ENCODE measurements at regions not wholly inside any gene's neighbourhood (a gene's known extent, or its start where the extent isn't known, plus 50 kb on each side); places are given as distances from the start of the nearest gene placed in this dataset.

DNA sequence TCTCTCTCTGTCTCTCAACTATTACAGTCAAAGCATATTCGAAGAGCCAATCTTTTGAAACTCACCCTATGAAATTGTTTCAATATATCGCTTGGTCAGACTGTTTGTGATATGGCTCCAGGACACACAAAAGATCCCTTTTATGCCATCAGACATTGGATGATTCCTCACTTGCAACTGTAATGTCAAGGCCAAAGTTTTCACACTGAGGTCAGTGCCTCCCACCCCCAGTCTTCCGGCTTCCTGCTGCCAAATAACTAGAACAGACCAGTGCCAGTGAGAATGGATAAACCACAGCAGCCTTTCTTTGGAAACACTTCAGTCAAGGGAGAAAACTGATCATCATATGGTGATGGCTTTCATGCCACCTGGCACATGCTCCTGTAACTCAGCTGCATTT, 321.9 kb upstream of the ZFHX3 start:
- 36% methylated on average over 3 of the region's 3 CpGs for WGBS (ENCODE audit: low lambda C conversion rate)
- H3F3A ChIP-seq (replicated peaks; ENCODE audit: insufficient read depth), result no peaks in the 10 kb centered on the region
- H3K9me2 ChIP-seq, result no peaks in the 10 kb centered on the region
- no peak overlapping the region for H3K27ac ChIP-seq (ENCODE audit: low read depth in 2 of 2, low read length in 1 of 2)
- no peaks in the 10 kb centered on the region for H3K27me3 ChIP-seq (ENCODE audit: insufficient read depth)
- CTCF ChIA-PET, result no interaction called here
- no peak for DNase-seq
- TF ChIP-seq, protein P1, sequence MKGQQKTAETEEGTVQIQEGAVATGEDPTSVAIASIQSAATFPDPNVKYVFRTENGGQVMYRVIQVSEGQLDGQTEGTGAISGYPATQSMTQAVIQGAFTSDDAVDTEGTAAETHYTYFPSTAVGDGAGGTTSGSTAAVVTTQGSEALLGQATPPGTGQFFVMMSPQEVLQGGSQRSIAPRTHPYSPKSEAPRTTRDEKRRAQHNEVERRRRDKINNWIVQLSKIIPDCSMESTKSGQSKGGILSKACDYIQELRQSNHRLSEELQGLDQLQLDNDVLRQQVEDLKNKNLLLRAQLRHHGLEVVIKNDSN (IDR thresholded peaks at IDR 0.05; ENCODE audit: borderline replicate concordance, low read depth), result no peak
- TF ChIP-seq FOXJ3 (CRISPR knock-in tag; IDR thresholded peaks at IDR 0.05), result no peak
- TF ChIP-seq GATA2 (CRISPR knock-in tag; IDR thresholded peaks at IDR 0.05), result no peak
- TF ChIP-seq NRF1 (IDR thresholded peaks at IDR 0.05; ENCODE audit: low read depth, low read length), result no peak
- no peak for TF ChIP-seq EP300 (IDR thresholded peaks at IDR 0.05; ENCODE audit: borderline replicate concordance in 1 of 2, low read depth in 1 of 2, low read length in 1 of 2)
- no peak for TF ChIP-seq ELF1 (IDR thresholded peaks at IDR 0.05)
- TF ChIP-seq POLR2AphosphoS5 (IDR thresholded peaks at IDR 0.05; ENCODE audit: low read depth, low read length), result no peak
- no peak for TF ChIP-seq FOSL2 (IDR thresholded peaks at IDR 0.05; ENCODE audit: borderline replicate concordance, low read depth)
- no peak for TF ChIP-seq RXRA (IDR thresholded peaks at IDR 0.05; ENCODE audit: borderline replicate concordance, low read depth)
- no peak for TF ChIP-seq TEAD4 (IDR thresholded peaks at IDR 0.05; ENCODE audit: borderline replicate concordance, insufficient read depth)
- TF ChIP-seq, protein P2, sequence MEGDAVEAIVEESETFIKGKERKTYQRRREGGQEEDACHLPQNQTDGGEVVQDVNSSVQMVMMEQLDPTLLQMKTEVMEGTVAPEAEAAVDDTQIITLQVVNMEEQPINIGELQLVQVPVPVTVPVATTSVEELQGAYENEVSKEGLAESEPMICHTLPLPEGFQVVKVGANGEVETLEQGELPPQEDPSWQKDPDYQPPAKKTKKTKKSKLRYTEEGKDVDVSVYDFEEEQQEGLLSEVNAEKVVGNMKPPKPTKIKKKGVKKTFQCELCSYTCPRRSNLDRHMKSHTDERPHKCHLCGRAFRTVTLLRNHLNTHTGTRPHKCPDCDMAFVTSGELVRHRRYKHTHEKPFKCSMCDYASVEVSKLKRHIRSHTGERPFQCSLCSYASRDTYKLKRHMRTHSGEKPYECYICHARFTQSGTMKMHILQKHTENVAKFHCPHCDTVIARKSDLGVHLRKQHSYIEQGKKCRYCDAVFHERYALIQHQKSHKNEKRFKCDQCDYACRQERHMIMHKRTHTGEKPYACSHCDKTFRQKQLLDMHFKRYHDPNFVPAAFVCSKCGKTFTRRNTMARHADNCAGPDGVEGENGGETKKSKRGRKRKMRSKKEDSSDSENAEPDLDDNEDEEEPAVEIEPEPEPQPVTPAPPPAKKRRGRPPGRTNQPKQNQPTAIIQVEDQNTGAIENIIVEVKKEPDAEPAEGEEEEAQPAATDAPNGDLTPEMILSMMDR (IDR thresholded peaks at IDR 0.05), result no peak
- TF ChIP-seq TCF12 (IDR thresholded peaks at IDR 0.05), result no peak
- TF ChIP-seq JUND (IDR thresholded peaks at IDR 0.05), result no peak
- no peak overlapping the region for H3K4me3 ChIP-seq (ENCODE audit: low read depth in 2 of 2, low read length in 1 of 2)
- H3K79me2 ChIP-seq (ENCODE audit: insufficient read depth), result no peaks in the 10 kb centered on the region
- H3K9me3 ChIP-seq, result no peaks in the 10 kb centered on the region
- peaks cover 0 to 8% of the 10 kb centered on the region in 2 experiments; a peak in 2 of 4 replicates for H3K4me1 ChIP-seq (ENCODE audit: control insufficient read depth in 1 of 2, insufficient read depth in 2 of 2, low read depth in 1 of 2, low read length in 1 of 2)
- H3K9ac ChIP-seq, result no peak overlapping the region
- no peak overlapping the region for H2AFZ ChIP-seq (ENCODE audit: low read depth)
- no peaks in the 10 kb centered on the region for H4K20me1 ChIP-seq (ENCODE audit: insufficient read depth)
- POLR2A ChIA-PET, result no interaction called here
- H3K36me3 ChIP-seq (replicated peaks in 1 of 2; ENCODE audit: control insufficient read depth in 1 of 2, insufficient read depth in 2 of 2, low read length in 1 of 2), result no peaks in the 10 kb centered on the region
- H3K4me2 ChIP-seq, result no peak overlapping the region

DNA sequence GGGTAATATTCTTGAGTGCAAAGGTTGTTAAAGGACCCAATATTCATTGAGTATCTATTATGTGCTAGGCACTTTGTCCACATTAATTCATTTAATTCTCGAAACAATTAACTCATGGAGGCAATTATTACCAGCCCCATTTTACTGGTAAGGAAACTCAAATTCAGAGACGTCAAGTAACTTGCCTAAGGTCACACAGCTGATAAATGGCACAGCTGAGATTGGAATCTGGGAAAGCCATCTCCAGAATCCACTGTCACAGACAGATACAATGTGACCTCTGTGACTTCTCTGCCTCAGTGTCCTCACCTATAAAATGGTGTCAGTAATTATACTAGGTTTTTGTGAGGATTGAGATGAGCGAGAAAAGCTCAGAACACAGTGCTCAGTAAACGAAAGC, 320.8 kb upstream of the ZFHX3 start:
- POLR2A ChIA-PET, result no interaction called here
- no peaks in the 10 kb centered on the region for H3K9me3 ChIP-seq
- H3K27ac ChIP-seq (ENCODE audit: low read depth in 2 of 2, low read length in 1 of 2), result no peak overlapping the region
- no peaks in the 10 kb centered on the region for H4K20me1 ChIP-seq (ENCODE audit: insufficient read depth)
- DNase-seq, result no peak
- no peaks in the 10 kb centered on the region for H3K9me2 ChIP-seq
- TF ChIP-seq FOSL2 (IDR thresholded peaks at IDR 0.05; ENCODE audit: borderline replicate concordance, low read depth), result no peak
- TF ChIP-seq TEAD4 (IDR thresholded peaks at IDR 0.05; ENCODE audit: borderline replicate concordance, insufficient read depth), result no peak
- TF ChIP-seq, protein P3, sequence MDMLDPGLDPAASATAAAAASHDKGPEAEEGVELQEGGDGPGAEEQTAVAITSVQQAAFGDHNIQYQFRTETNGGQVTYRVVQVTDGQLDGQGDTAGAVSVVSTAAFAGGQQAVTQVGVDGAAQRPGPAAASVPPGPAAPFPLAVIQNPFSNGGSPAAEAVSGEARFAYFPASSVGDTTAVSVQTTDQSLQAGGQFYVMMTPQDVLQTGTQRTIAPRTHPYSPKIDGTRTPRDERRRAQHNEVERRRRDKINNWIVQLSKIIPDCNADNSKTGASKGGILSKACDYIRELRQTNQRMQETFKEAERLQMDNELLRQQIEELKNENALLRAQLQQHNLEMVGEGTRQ (IDR thresholded peaks at IDR 0.05; ENCODE audit: borderline replicate concordance, low read depth, low read length), result no peak
- TF ChIP-seq MXI1 (IDR thresholded peaks at IDR 0.05; ENCODE audit: low read depth, low read length), result no peak
- TF ChIP-seq GABPA (IDR thresholded peaks at IDR 0.05; ENCODE audit: low read depth), result no peak
- no peak for TF ChIP-seq RXRA (IDR thresholded peaks at IDR 0.05; ENCODE audit: borderline replicate concordance, low read depth)
- TF ChIP-seq, protein P4, sequence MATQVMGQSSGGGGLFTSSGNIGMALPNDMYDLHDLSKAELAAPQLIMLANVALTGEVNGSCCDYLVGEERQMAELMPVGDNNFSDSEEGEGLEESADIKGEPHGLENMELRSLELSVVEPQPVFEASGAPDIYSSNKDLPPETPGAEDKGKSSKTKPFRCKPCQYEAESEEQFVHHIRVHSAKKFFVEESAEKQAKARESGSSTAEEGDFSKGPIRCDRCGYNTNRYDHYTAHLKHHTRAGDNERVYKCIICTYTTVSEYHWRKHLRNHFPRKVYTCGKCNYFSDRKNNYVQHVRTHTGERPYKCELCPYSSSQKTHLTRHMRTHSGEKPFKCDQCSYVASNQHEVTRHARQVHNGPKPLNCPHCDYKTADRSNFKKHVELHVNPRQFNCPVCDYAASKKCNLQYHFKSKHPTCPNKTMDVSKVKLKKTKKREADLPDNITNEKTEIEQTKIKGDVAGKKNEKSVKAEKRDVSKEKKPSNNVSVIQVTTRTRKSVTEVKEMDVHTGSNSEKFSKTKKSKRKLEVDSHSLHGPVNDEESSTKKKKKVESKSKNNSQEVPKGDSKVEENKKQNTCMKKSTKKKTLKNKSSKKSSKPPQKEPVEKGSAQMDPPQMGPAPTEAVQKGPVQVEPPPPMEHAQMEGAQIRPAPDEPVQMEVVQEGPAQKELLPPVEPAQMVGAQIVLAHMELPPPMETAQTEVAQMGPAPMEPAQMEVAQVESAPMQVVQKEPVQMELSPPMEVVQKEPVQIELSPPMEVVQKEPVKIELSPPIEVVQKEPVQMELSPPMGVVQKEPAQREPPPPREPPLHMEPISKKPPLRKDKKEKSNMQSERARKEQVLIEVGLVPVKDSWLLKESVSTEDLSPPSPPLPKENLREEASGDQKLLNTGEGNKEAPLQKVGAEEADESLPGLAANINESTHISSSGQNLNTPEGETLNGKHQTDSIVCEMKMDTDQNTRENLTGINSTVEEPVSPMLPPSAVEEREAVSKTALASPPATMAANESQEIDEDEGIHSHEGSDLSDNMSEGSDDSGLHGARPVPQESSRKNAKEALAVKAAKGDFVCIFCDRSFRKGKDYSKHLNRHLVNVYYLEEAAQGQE (IDR thresholded peaks at IDR 0.05; ENCODE audit: low read depth, low read length), result no peak
- no peak for TF ChIP-seq CHD2 (IDR thresholded peaks at IDR 0.05; ENCODE audit: low read length, partially characterized antibody)
- no peak for TF ChIP-seq FOXM1 (IDR thresholded peaks at IDR 0.05; ENCODE audit: low read depth)
- TF ChIP-seq POLR2AphosphoS5 (IDR thresholded peaks at IDR 0.05; ENCODE audit: low read depth, low read length), result no peak
- TF ChIP-seq NFIC (IDR thresholded peaks at IDR 0.05; ENCODE audit: borderline replicate concordance), result no peak
- no peak for TF ChIP-seq GATA2 (CRISPR knock-in tag; IDR thresholded peaks at IDR 0.05)
- no peak overlapping the region for H3K9ac ChIP-seq
- 36% methylated on average over 4 of the region's 4 CpGs for WGBS (ENCODE audit: low lambda C conversion rate)
- H3F3A ChIP-seq (replicated peaks; ENCODE audit: insufficient read depth), result no peaks in the 10 kb centered on the region
- H3K4me1 ChIP-seq (ENCODE audit: control insufficient read depth in 1 of 2, insufficient read depth in 2 of 2, low read depth in 1 of 2, low read length in 1 of 2), result peaks cover 0 to 13% of the 10 kb centered on the region in 2 experiments; a peak in 2 of 4 replicates
- CTCF ChIA-PET, result interaction anchor here (1.3 kb wide), 1 partner anchor 47 kb away, joined by 3 read pairs; no protein-coding TSS in a partner anchor
- H3K27me3 ChIP-seq (ENCODE audit: insufficient read depth), result no peaks in the 10 kb centered on the region
- H3K36me3 ChIP-seq (replicated peaks in 1 of 2; ENCODE audit: control insufficient read depth in 1 of 2, insufficient read depth in 2 of 2, low read length in 1 of 2), result no peaks in the 10 kb centered on the region
- H2AFZ ChIP-seq (ENCODE audit: low read depth), result no peak overlapping the region
- no peak overlapping the region for H3K4me2 ChIP-seq
- H3K4me3 ChIP-seq (ENCODE audit: low read depth in 2 of 2, low read length in 1 of 2), result no peak overlapping the region
- H3K79me2 ChIP-seq (ENCODE audit: insufficient read depth), result no peaks in the 10 kb centered on the region

All from SK-N-SH (cell line).